KMS-11 (cell line): ENCODE measurements at regions not wholly inside any gene's neighbourhood (a gene's known extent, or its start where the extent isn't known, plus 50 kb on each side); places are given as distances from the start of the nearest gene placed in this dataset.
"Not testable (repeated sequence)": the region's sequence is repeated elsewhere in the genome, so short reads cannot be mapped to it uniquely, and the experiment has no call there.

ENCODE experiments used
- H2AFZ ChIP-seq: fragments of 200-600 bp; sonication (generic); 2 replicates; pipeline ENCODE4 v1.6.1; 2016; ENCODE audit warnings: antibody characterized with exemption, mixed run types, low read depth
- H3K27ac ChIP-seq: fragments of 200-600 bp; sonication (generic); 2 replicates; pipeline ENCODE4 v1.6.1; 2016; ENCODE audit warnings: mild to moderate bottlenecking, mixed run types
- H3K27me3 ChIP-seq: fragments of 200-600 bp; sonication (generic); 2 replicates; pipeline ENCODE4 v1.6.1; 2017; ENCODE audit warnings: mild to moderate bottlenecking, low read depth, mixed run types, moderate library complexity; ENCODE audit not compliant: insufficient read depth
- H3K36me3 ChIP-seq: fragments of 200-600 bp; sonication (generic); 2 replicates; pipeline ENCODE4 v1.6.1; 2017; ENCODE audit warnings: mild to moderate bottlenecking, mixed run types; ENCODE audit not compliant: insufficient read depth
- H3K4me1 ChIP-seq: fragments of 200-600 bp; sonication (generic); 2 replicates; pipeline ENCODE4 v1.6.1; 2016; ENCODE audit warnings: mild to moderate bottlenecking, low read depth, mixed run types; ENCODE audit not compliant: poor library complexity, severe bottlenecking
- H3K4me2 ChIP-seq: fragments of 200-600 bp; sonication (generic); 2 replicates; pipeline ENCODE4 v1.7.0; 2016; ENCODE audit warnings: mild to moderate bottlenecking, mixed run types
- H3K4me3 ChIP-seq: fragments of 200-600 bp; sonication (generic); IDR thresholded peaks from 2 replicates; pipeline ENCODE4 v1.6.1; 2017; ENCODE audit warnings: low read depth, low read length, mixed read lengths; ENCODE audit not compliant: insufficient read depth
- H3K79me2 ChIP-seq: fragments of 200-600 bp; sonication (generic); 2 replicates; pipeline ENCODE4 v1.6.1; 2016; ENCODE audit warnings: low read depth, mixed run types; ENCODE audit not compliant: insufficient read depth
- H3K9ac ChIP-seq: fragments of 200-600 bp; sonication (generic); 2 replicates; pipeline ENCODE4 v1.6.1; 2016; ENCODE audit warnings: mild to moderate bottlenecking, mixed run types
- H4K20me1 ChIP-seq: fragments of 200-600 bp; sonication (generic); 2 replicates; pipeline ENCODE4 v1.6.1; 2016; ENCODE audit warnings: mild to moderate bottlenecking, mixed run types; ENCODE audit not compliant: insufficient read depth
- TF ChIP-seq, protein P1 (sequence below): fragments of 200-600 bp; sonication (generic); conservative IDR thresholded peaks from 2 replicates; pipeline ENCODE4 v1.6.1; 2017; ENCODE audit warnings: low read depth, mild to moderate bottlenecking, antibody characterized with exemption, low read length, moderate library complexity, mixed read lengths

DNA sequence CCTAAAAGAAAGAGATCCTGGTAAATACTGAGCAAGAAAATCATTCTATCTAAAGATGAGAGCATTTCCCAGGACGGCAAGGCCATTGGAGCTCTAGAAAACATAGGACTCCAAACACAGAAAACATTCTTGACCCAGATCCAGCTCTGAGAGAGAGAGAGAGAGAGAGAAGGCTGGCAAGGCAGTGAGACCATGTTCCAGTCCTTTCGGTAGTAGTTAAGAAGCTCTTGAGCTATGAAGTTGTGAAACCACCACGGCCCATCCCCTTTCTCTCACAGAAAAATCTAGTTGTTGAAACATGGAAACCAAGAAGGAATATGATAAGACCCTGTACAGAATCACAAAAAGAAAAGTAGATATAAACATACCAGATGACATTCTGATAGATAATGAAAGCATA lies 212.4 kb upstream of the NPSR1 start:
- TF ChIP-seq, protein P1, sequence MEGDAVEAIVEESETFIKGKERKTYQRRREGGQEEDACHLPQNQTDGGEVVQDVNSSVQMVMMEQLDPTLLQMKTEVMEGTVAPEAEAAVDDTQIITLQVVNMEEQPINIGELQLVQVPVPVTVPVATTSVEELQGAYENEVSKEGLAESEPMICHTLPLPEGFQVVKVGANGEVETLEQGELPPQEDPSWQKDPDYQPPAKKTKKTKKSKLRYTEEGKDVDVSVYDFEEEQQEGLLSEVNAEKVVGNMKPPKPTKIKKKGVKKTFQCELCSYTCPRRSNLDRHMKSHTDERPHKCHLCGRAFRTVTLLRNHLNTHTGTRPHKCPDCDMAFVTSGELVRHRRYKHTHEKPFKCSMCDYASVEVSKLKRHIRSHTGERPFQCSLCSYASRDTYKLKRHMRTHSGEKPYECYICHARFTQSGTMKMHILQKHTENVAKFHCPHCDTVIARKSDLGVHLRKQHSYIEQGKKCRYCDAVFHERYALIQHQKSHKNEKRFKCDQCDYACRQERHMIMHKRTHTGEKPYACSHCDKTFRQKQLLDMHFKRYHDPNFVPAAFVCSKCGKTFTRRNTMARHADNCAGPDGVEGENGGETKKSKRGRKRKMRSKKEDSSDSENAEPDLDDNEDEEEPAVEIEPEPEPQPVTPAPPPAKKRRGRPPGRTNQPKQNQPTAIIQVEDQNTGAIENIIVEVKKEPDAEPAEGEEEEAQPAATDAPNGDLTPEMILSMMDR: no peak
- Histone ChIP-seq H3K79me2 (no peaks in the 10 kb centered on the region), H3K9ac (no peak overlapping the region), H4K20me1 (no peaks in the 10 kb centered on the region), H3K36me3 (no peaks in the 10 kb centered on the region), H3K27me3 (no peaks in the 10 kb centered on the region), H3K4me3 (no peak overlapping the region), H3K4me2 (no peak overlapping the region), H2AFZ (no peak overlapping the region), H3K27ac (no peak overlapping the region), H3K4me1 (no peaks in the 10 kb centered on the region)

DNA sequence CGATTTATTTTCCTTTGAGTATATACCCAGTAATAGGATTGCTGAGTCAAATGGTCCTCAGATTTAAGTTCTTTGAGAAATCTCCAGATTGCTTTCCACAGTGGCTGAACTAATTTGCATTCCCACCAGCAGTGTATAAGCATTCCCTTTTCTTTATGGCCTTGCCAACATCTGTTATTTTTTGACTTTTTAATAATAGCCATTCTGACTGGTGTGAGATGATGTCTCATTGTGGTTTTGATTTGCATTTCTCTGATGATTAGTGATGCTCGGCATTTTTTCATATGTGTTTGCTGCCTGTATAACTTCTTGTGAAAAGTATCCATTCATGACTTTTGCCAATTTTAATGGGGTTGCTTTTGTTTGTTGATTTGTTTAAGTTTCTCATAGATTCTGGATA lies 209.5 kb upstream of the NPSR1 start:
- H3K4me2 ChIP-seq, H3K27ac ChIP-seq, H3K27me3 ChIP-seq, H3K36me3 ChIP-seq, H3K9ac ChIP-seq, H3K4me1 ChIP-seq, H3K4me3 ChIP-seq, H2AFZ ChIP-seq, H4K20me1 ChIP-seq, H3K79me2 ChIP-seq: not testable (repeated sequence)

DNA sequence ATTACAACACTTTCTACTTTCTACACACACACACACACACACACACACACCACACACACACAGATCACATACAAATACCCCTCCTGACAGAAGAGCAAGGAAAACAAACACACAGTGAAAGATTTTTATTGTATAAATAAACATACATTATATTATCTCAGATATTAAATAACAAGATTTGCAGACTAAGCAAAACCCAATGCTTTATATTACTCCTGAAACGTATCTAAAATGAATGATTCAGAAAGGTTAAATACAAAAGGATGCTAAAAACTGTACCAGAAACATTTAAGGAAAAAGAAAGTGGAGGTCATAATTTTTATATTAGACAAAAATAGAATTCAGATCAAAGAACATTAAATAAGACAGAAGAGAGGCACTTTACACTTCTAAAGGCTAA lies 208.3 kb upstream of the NPSR1 start:
- Histone ChIP-seq H3K4me1 (no peaks in the 10 kb centered on the region), H3K4me3 (no peak overlapping the region), H3K27me3 (no peaks in the 10 kb centered on the region), H2AFZ (no peak overlapping the region), H3K36me3 (no peaks in the 10 kb centered on the region), H3K4me2 (no peak overlapping the region), H3K27ac (no peak overlapping the region), H3K9ac (no peak overlapping the region), H4K20me1 (no peaks in the 10 kb centered on the region), H3K79me2 (no peaks in the 10 kb centered on the region)
- TF ChIP-seq, protein P1: no peak

DNA sequence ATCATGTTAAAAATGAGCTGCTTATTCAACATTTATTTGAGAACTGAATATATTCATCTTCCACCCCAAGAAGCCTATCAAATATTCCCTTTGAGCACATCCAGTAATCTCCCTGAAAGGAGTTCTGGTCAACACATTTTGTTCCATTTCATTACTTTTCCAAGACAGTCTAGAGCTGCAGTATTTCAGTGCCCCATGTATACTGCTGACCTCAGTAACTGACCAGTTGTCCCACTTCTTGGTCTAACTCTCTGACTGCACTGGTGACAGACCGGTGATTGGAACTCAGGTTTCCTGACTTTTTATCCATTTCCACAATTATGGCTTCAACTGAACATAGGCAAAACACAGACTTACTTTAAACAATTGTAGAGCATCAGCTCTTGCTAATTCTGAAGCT lies 206.8 kb upstream of the NPSR1 start:
- H3K4me2 ChIP-seq: no peak overlapping the region
- H3K79me2 ChIP-seq: no peaks in the 10 kb centered on the region
- H4K20me1 ChIP-seq: no peaks in the 10 kb centered on the region
- no peak overlapping the region for H3K27ac ChIP-seq
- TF ChIP-seq, protein P1: no peak
- no peaks in the 10 kb centered on the region for H3K36me3 ChIP-seq
- H3K4me3 ChIP-seq: no peak overlapping the region
- no peak overlapping the region for H3K9ac ChIP-seq
- no peaks in the 10 kb centered on the region for H3K4me1 ChIP-seq
- no peak overlapping the region for H2AFZ ChIP-seq
- H3K27me3 ChIP-seq: no peaks in the 10 kb centered on the region

DNA sequence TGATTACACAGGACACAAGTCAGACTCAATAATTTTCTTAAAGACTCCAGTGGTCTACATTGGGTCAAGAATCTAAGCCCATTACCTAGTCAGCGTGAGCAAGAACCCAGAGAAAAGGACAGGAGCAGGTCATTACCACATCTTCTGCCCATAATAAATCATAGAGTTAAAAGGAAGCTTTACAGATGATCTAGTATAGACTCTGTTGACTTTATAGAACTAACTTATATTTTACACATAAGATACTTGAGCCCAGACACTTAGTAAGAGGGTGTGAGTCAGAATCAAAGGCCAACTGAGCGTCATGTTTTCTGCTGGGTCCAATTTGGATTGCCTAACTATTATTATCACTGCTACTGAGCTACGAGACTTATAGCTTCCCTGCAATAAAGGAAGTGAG lies 206.1 kb upstream of the NPSR1 start:
- H3K27ac ChIP-seq: no peak overlapping the region
- no peak overlapping the region for H3K9ac ChIP-seq
- no peaks in the 10 kb centered on the region for H3K4me1 ChIP-seq
- TF ChIP-seq, protein P1: no peak
- H2AFZ ChIP-seq: no peak overlapping the region
- no peaks in the 10 kb centered on the region for H3K27me3 ChIP-seq
- H3K4me2 ChIP-seq: no peak overlapping the region
- H3K79me2 ChIP-seq: no peaks in the 10 kb centered on the region
- H4K20me1 ChIP-seq: no peaks in the 10 kb centered on the region
- no peak overlapping the region for H3K4me3 ChIP-seq
- no peaks in the 10 kb centered on the region for H3K36me3 ChIP-seq
